Non-pigmented ciliary epithelial cell (primary cell): ENCODE measurements at regions not wholly inside any gene's neighbourhood (a gene's known extent, or its start where the extent isn't known, plus 50 kb on each side); places are given as distances from the start of the nearest gene placed in this dataset.
"Not testable (repeated sequence)": the region's sequence is repeated elsewhere in the genome, so short reads cannot be mapped to it uniquely, and the experiment has no call there.

Experiments used
- DNase-seq: peaks from one replicate; pipeline ENCODE4 v3.0.0-alpha.2; 2010; ENCODE audit warnings: low read depth

GRCh38 chr1:230591678-230592077, 50.6 kb upstream of the COG2 start:
- no peak for DNase-seq

GRCh38 chr1:230589951-230590350, 52.3 kb upstream of the COG2 start:
- DNase-seq = no peak

- no peak for DNase-seq
These were observed 53.9 kb upstream of the COG2 start for GRCh38 chr1:230588323-230588746.

GRCh38 chr1:230587061-230587460, 55.2 kb upstream of the COG2 start:
- no peak for DNase-seq

GRCh38 chr1:230584660-230585059, 57.6 kb upstream of the COG2 start:
- DNase-seq = no peak

GRCh38 chr1:230581446-230582079, 60.7 kb upstream of the COG2 start:
- no peak for DNase-seq

GRCh38 chr1:230578616-230579015, 63.7 kb upstream of the COG2 start:
- no peak for DNase-seq

GRCh38 chr1:230577537-230577936, 64.7 kb upstream of the COG2 start:
- DNase-seq = no peak

GRCh38 chr1:230575886-230576500, 66.3 kb upstream of the COG2 start:
- no peak for DNase-seq

- no peak for DNase-seq
These were observed 67.8 kb upstream of the COG2 start for GRCh38 chr1:230574502-230574901.

GRCh38 chr1:230573658-230574057, 68.6 kb upstream of the COG2 start:
- no peak for DNase-seq

- no peak for DNase-seq
These were observed 69.9 kb upstream of the COG2 start for GRCh38 chr1:230572121-230573105.

GRCh38 chr1:230570724-230571360, 71.4 kb upstream of the COG2 start:
- DNase-seq = no peak

GRCh38 chr1:230569201-230569600, 73.1 kb upstream of the COG2 start:
- DNase-seq = no peak

- no peak for DNase-seq
These were observed 73.6 kb upstream of the COG2 start for GRCh38 chr1:230568676-230569075.

- peak; percentile 10 for DNase-seq
These were observed 74.3 kb upstream of the COG2 start for GRCh38 chr1:230568008-230568407.

- DNase-seq = no peak
These were observed 75.1 kb upstream of the COG2 start for GRCh38 chr1:230567221-230567575.

- not testable (repeated sequence) for DNase-seq
These were observed 75.6 kb upstream of the COG2 start for GRCh38 chr1:230566532-230567220.

- no peak for DNase-seq
These were observed 77.1 kb upstream of the COG2 start for GRCh38 chr1:230565141-230565540.

GRCh38 chr1:230563591-230563990, 78.7 kb upstream of the COG2 start:
- DNase-seq = no peak

- no peak for DNase-seq
These were observed 80.7 kb upstream of the COG2 start for GRCh38 chr1:230561570-230561969.

GRCh38 chr1:230558324-230558723, 84.0 kb upstream of the COG2 start:
- no peak for DNase-seq
